ENCODE measurements at regions not wholly inside any gene's neighbourhood (a gene's known extent, or its start where the extent isn't known, plus 50 kb on each side); places are given as distances from the start of the nearest gene placed in this dataset.

GRCh38 chr1:68285046-68285445 is 52.7 kb upstream of the WLS start:
- TF ChIP-seq POLR2A (IDR thresholded peaks at IDR 0.05), result no peak
- TF ChIP-seq CTCF (IDR thresholded peaks at IDR 0.05), result no peak
